DMS79 treated with DMSO at 0.1 percent for 48 hours (cell line): ENCODE measurements at regions not wholly inside any gene's neighbourhood (a gene's known extent, or its start where the extent isn't known, plus 50 kb on each side); places are given as distances from the start of the nearest gene placed in this dataset.

Experiments used
- DNase-seq: peaks from one replicate; lab custom pipeline; 2025; lab: John Stamatoyannopoulos, UW

DNA sequence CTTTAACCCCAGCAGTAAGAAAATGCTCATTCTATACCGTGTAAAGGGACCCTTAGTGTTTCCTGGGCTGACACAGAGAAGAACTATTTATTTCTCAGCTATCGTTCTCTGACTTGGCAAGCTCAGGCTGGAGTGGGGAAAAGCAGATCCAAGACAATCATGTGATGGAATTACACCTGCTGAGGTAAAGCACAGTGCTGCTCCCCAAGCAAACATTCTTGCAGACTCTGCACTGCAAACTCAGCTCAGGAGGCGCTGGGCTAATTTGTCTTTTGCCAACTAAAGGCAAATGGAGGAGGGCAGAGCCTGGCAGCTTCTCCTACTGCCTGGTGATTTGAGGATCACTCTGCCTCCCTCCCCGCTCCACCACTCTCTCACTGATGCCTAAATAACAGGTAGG lies 57.8 kb upstream of the FUT8 start:
- no peak for DNase-seq

DNA sequence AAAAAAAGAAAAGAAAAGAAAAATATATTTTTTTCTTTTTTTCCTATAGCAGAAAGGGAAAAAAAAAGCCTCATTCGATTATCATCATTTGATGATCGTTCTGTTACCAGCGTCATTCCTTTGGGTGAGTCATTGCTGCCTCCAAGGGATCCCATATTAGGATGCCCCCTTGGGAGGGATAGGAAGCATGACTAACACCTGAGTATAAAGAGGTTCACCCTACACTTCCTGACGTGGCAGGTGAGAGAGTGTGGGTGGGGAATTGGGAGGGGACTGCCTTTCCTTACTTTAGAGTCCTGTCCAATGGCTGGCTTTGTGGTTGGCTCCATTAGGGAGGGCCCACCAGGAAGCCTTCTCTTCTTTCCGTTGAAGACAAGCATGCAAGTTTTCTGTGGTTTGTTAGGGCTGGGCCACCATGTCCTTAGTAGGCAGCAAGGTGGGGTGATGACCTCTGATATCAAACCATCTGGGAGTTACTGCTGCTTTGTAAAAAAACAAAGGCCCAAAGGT lies 56.1 kb upstream of the FUT8 start:
- no peak for DNase-seq

DNA sequence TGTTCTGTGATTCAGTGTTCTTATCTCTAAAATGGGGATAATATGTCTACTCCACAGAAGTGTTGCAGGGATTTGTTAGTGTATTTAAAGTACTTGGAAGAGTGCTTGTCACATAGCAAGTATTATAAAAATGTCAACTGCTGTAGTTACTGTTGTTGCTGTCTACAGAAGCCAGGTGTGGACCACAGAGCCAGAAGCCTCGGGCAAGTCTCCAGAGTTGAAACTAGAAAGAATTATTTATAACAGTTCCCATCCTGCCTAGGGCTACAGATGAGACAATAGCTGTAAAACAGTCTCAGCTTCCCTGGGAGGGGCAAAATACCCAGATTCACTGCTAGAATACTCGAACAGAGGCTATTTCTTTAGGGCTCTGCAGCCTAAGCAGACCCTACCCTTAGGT lies 55.4 kb upstream of the FUT8 start:
- no peak for DNase-seq

DNA sequence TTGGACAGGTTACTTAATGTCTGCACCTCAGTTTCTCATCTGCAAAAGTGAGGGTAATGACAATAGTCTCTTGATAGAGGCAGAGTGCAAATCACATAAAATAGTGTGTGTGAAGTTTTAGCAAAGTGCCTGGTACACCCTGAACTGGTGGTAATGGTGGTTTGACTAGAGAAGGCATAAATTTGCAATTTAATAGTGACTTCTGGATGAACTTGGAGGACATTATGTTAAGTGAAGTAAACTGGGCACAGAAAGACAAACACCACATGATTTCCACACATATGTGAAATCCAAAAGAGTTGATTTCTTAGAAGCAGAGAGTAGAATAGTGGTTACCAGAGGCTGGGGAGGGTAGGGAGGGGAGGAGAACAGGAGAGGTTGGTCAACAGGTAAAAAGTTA lies 54.8 kb upstream of the FUT8 start:
- no peak for DNase-seq

DNA sequence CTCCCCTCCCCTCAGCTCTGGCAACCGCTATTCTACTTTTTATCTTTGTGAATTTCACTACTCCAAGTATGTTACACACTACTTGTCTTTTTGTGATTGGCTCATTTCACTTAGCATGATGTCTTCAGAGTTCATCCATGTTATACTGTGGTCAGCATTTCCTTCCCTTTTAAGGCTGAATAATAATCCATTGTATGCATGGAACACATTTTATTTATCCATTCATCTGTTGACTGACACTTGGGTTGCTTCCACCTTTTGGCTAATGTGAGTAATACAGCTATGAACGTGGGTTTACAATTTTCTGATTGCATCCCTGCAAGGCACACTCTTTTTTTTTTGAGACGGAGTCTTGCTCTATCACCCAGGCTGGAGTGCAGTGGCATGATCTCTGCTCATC lies 53.0 kb upstream of the FUT8 start:
- DNase-seq, result no peak

DNA sequence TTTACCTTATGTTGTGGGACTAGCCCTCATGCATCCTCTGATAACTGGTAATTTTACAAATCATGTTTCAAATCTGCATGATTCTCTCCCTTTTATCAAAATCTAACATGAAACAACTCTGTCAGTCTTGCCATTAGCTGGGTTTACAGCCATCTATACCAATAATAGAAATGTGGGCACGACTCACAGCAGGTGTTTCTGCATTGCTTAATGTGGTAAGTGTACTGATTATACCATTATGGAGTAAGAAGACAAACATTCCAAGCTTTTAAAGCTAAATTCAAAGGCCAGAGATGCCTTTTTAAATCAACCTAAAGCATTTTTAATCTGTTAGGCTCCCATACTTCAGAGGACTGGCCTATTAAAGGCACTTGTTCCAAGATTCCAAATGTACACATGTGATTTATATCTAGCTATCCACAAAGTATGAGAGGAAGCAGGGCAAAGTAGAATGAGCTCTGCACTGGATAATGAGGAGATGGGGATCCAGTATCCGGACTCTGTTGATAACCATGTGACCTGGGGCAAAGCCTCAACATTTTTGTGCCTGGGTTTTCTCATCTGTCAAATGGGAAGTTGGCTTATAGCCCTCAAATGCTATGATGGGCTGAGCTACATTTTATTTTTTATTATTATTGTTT lies 52.3 kb upstream of the FUT8 start:
- no peak for DNase-seq

DNA sequence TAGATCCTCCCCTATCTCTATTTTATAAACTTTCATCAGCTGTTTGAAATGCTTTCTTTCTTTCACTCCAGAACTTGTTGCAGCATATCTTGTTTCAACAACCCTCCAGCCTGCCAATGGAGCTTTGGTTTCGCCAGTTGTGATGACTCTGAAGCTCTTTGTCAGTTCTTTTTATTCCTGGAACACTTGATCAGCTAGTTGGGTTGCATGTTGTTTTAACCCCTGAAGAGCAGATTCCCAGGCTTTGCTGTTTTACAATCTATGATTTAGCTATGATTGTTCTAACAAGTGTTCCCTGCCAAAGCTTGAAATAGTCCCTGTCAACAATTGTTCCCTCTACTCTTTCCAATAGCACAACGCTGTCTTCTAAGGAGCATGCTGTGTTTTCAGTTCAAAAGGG lies 50.6 kb upstream of the FUT8 start:
- DNase-seq, result peak; percentile 42
